CD14-positive monocyte (primary cell): ENCODE measurements at regions not wholly inside any gene's neighbourhood (a gene's known extent, or its start where the extent isn't known, plus 50 kb on each side); places are given as distances from the start of the nearest gene placed in this dataset.

Source experiments
- DNase-seq, 3 donors: peaks; one replicate each; pipeline ENCODE4 v3.0.0-alpha.2; 2011 to 2022
- H2AFZ ChIP-seq: 2 replicates; pipeline ENCODE4 v1.6.0; 2012; ENCODE audit warnings: mild to moderate bottlenecking, low read depth, low read length, inconsistent platforms; ENCODE audit not compliant: insufficient read depth, poor library complexity, severe bottlenecking
- H3K27ac ChIP-seq, 2 donors: 1 replicate in 1 of 2; 2 replicates in 1 of 2; pipeline ENCODE4 v1.5.1; 2012 to 2013; ENCODE audit warnings: low read length in 2 of 2, control low read depth in 1 of 2, inconsistent platforms in 1 of 2, low read depth in 1 of 2, mild to moderate bottlenecking in 1 of 2
- H3K27me3 ChIP-seq, 2 donors: one replicate each; pipeline versions ENCODE4 v1.6.0 to v1.6.1; 2011 to 2013; ENCODE audit warnings: low read length in 2 of 2; ENCODE audit not compliant: control insufficient read depth in 2 of 2, insufficient read depth in 2 of 2
- H3K36me3 ChIP-seq, 2 donors: replicated peaks in 1 of 2; 1 replicate in 1 of 2; 2 replicates in 1 of 2; pipeline versions ENCODE4 v1.5.1 to v1.6.1; 2012 to 2013; ENCODE audit warnings: low read length in 2 of 2, control low read depth in 1 of 2, inconsistent platforms in 1 of 2, mild to moderate bottlenecking in 1 of 2; ENCODE audit not compliant: insufficient read depth in 2 of 2, control insufficient read depth in 1 of 2
- H3K4me1 ChIP-seq, 2 donors: 1 replicate in 1 of 2; 2 replicates in 1 of 2; pipeline versions ENCODE4 v1.5.1 to v1.6.1; 2012 to 2013; ENCODE audit warnings: low read length in 2 of 2, control low read depth in 1 of 2, inconsistent platforms in 1 of 2, mild to moderate bottlenecking in 1 of 2, moderate library complexity in 1 of 2; ENCODE audit not compliant: insufficient read depth in 2 of 2, control insufficient read depth in 1 of 2
- H3K4me2 ChIP-seq: replicated peaks from 2 replicates; pipeline ENCODE3; 2012; ENCODE audit warnings: low read length, moderate library complexity, mild to moderate bottlenecking; ENCODE audit not compliant: poor library complexity, severe bottlenecking; ENCODE audit errors: extremely low read depth
- H3K4me3 ChIP-seq, 3 experiments: fragments of 200-600 bp in 1 of 3; sonication (generic) in 1 of 3; replicated peaks in 1 of 3; 1 replicate in 2 of 3; 2 replicates in 1 of 3; pipeline ENCODE4 v1.5.1; 2011 to 2013; ENCODE audit warnings: low read length in 3 of 3, mild to moderate bottlenecking in 3 of 3, control low read depth in 2 of 3, low read depth in 2 of 3, inconsistent platforms in 1 of 3, moderate library complexity in 1 of 3
- H3K79me2 ChIP-seq: 2 replicates; pipeline ENCODE4 v1.6.0; 2012; ENCODE audit warnings: mild to moderate bottlenecking, control low read depth, inconsistent platforms, low read length, moderate library complexity; ENCODE audit not compliant: insufficient read depth
- H3K9ac ChIP-seq: 2 replicates; pipeline ENCODE4 v1.6.0; 2017; ENCODE audit warnings: low read length, mild to moderate bottlenecking; ENCODE audit not compliant: insufficient read depth, poor library complexity, severe bottlenecking
- H3K9me3 ChIP-seq, 2 donors: replicated peaks in 1 of 2; 1 replicate in 1 of 2; 2 replicates in 1 of 2; pipeline versions ENCODE4 v1.5.1 to v1.6.1; 2012 to 2013; ENCODE audit warnings: low read length in 2 of 2, control low read depth in 1 of 2; ENCODE audit not compliant: control insufficient read depth in 1 of 2, insufficient read depth in 1 of 2
- H4K20me1 ChIP-seq: 2 replicates; pipeline ENCODE4 v1.6.0; 2012; ENCODE audit warnings: mild to moderate bottlenecking, low read length, control low read depth, moderate library complexity; ENCODE audit not compliant: insufficient read depth
- H3K27ac Mint-ChIP-seq, 7 donors: one replicate each; pipeline ENCODE4 v1.8.0; 2020; ENCODE audit warnings: mild to moderate bottlenecking in 7 of 7, mixed read lengths in 7 of 7, moderate library complexity in 6 of 7, inconsistent platforms in 2 of 7
- H3K27me3 Mint-ChIP-seq, 3 donors: one replicate each; pipeline ENCODE4 v1.8.0; 2021 to 2022; ENCODE audit warnings: low read depth in 3 of 3, mild to moderate bottlenecking in 3 of 3, mixed read lengths in 3 of 3, moderate library complexity in 3 of 3, inconsistent platforms in 1 of 3
- H3K36me3 Mint-ChIP-seq, 2 donors: one replicate each; pipeline ENCODE4 v1.8.0; 2020; ENCODE audit warnings: mixed read lengths in 2 of 2, inconsistent platforms in 1 of 2, mild to moderate bottlenecking in 1 of 2
- H3K4me1 Mint-ChIP-seq: one replicate; pipeline ENCODE4 v1.8.0; 2020; ENCODE audit warnings: mild to moderate bottlenecking, mixed read lengths
- H3K4me3 Mint-ChIP-seq, 2 donors: one replicate each; pipeline ENCODE4 v1.8.0; 2020; ENCODE audit warnings: mild to moderate bottlenecking in 2 of 2, mixed read lengths in 2 of 2, moderate library complexity in 1 of 2
- H3K9me3 Mint-ChIP-seq, 7 donors: one replicate each; pipeline ENCODE4 v1.8.0; 2020 to 2022; ENCODE audit warnings: mixed read lengths in 7 of 7, mild to moderate bottlenecking in 6 of 7, moderate library complexity in 6 of 7, inconsistent platforms in 2 of 7
- WGBS: methylation state at CpG from one replicate; pipeline ENCODE4 v1.1.5; 2013; ENCODE audit warnings: missing lambda C conversion rate; ENCODE audit not compliant: insufficient coverage; 5-methylcytosine and 5-hydroxymethylcytosine counted together
- intact Hi-C, 2 donors: fragments of 100-400 bp; cut with micrococcal nuclease; formaldehyde crosslinking; loops; one replicate each; pipeline versions ENCODE4 v1.15.0 to v1.15.1; 2023
- TF ChIP-seq, protein P1 (sequence below): fragments of 200-600 bp; IDR thresholded peaks from one replicate; pipeline ENCODE4 v1.8.0; 2022; ENCODE audit warnings: antibody characterized with exemption, mild to moderate bottlenecking

DNA sequence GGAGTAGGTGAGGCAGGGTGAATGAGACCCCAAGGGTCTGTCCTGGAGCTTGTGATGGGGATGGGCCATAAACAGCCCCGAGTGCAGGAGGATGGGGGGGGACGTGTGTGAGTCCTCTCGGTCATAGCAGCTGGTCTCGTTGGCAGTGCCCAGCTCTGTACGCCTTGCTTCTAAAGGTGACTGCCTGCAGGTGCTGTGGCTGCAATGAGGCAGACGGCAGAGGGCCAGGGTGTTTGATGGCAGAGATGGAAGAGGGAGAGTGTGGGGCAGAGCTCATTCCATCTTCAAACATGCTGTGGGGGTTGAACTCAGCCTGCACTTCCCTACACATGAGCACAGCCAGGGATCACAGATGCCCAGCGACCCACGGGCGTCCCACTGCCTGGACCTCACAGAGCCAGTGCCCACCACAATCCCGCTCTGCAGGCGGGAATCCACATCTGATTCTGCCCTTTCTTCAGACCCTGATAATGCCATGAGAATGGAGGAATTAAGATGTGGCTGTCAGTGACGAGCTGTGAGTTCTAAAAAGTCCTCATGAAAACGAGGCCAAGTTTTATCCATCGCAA lies 123.3 kb upstream of the CDH4 start:
- H3K27ac ChIP-seq = no peak overlapping the region
- TF ChIP-seq, protein P1, sequence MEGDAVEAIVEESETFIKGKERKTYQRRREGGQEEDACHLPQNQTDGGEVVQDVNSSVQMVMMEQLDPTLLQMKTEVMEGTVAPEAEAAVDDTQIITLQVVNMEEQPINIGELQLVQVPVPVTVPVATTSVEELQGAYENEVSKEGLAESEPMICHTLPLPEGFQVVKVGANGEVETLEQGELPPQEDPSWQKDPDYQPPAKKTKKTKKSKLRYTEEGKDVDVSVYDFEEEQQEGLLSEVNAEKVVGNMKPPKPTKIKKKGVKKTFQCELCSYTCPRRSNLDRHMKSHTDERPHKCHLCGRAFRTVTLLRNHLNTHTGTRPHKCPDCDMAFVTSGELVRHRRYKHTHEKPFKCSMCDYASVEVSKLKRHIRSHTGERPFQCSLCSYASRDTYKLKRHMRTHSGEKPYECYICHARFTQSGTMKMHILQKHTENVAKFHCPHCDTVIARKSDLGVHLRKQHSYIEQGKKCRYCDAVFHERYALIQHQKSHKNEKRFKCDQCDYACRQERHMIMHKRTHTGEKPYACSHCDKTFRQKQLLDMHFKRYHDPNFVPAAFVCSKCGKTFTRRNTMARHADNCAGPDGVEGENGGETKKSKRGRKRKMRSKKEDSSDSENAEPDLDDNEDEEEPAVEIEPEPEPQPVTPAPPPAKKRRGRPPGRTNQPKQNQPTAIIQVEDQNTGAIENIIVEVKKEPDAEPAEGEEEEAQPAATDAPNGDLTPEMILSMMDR = no peak
- Mint-ChIP-seq H3K36me3 (no peaks in the 10 kb centered on the region), H3K9me3 (peaks cover 0 to 3% (median 0%) of the 10 kb centered on the region in 7 donors), H3K4me3 (peak overlapping the region in 1 of 2 donors; percentile 23), H3K27ac (no peak overlapping the region), H3K27me3 (peaks cover 15 to 23% (median 17%) of the 10 kb centered on the region in 3 donors), H3K4me1 (no peaks in the 10 kb centered on the region)
- H3K4me1 ChIP-seq = no peaks in the 10 kb centered on the region
- no peaks in the 10 kb centered on the region for H4K20me1 ChIP-seq
- no peak for DNase-seq
- 71% methylated on average over 7 of the region's 14 CpGs for WGBS
- H3K9ac ChIP-seq = no peak overlapping the region
- intact Hi-C loops = loop anchor here in 1 of 2 donors (10.0 kb wide), 1 partner anchor 1184 kb away; the partner anchor contains the start of genes FAM217B and PPP1R3D
- H2AFZ ChIP-seq = no peak overlapping the region
- H3K9me3 ChIP-seq = no peaks in the 10 kb centered on the region
- no peak overlapping the region for H3K4me3 ChIP-seq
- H3K36me3 ChIP-seq = no peaks in the 10 kb centered on the region
- H3K4me2 ChIP-seq = no peak overlapping the region
- no peaks in the 10 kb centered on the region for H3K27me3 ChIP-seq
- no peaks in the 10 kb centered on the region for H3K79me2 ChIP-seq

DNA sequence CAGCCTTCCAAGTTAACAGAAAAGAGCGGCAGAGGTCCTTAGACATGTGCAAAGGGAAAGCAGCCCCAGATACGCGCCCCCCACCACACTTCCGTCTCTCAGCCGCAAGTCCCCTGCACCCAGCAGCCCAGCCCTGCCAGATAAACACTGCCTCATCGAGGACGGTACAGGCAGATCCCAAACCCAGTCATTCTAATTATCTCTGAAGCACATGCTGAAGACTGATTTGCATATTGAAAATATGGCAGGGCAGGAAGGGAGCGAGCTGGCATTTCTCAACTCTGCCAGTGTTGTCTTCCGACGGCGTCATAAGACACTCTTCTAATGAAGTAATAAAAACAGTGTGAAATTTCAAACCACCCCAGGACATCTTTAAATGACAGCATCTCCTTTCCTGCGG lies 122.8 kb upstream of the CDH4 start:
- Histone ChIP-seq H3K27ac (no peak overlapping the region), H3K36me3 (no peaks in the 10 kb centered on the region), H3K4me2 (no peak overlapping the region), H3K9ac (no peak overlapping the region), H3K4me3 (no peak overlapping the region), H3K9me3 (no peaks in the 10 kb centered on the region), H3K4me1 (no peaks in the 10 kb centered on the region), H3K79me2 (no peaks in the 10 kb centered on the region), H2AFZ (no peak overlapping the region), H3K27me3 (peaks cover 0 to 1% of the 10 kb centered on the region in 2 donors), H4K20me1 (no peaks in the 10 kb centered on the region)
- intact Hi-C loops = loop anchor here in 1 of 2 donors (10.0 kb wide), 1 partner anchor 1185 kb away; the partner anchor contains the start of genes FAM217B and PPP1R3D
- Mint-ChIP-seq H3K4me3 (peak overlapping the region in 1 of 2 donors; percentile 23), H3K27ac (no peak overlapping the region), H3K36me3 (no peaks in the 10 kb centered on the region), H3K9me3 (peaks cover 0 to 4% (median 0%) of the 10 kb centered on the region in 7 donors), H3K27me3 (peaks cover 17 to 23% (median 19%) of the 10 kb centered on the region in 3 donors), H3K4me1 (no peaks in the 10 kb centered on the region)
- TF ChIP-seq, protein P1 = no peak
- no peak for DNase-seq
- 67% methylated on average over 5 of the region's 12 CpGs for WGBS
